Trophoblast cell (in vitro differentiated cells and primary cell): ENCODE measurements at regions not wholly inside any gene's neighbourhood (a gene's known extent, or its start where the extent isn't known, plus 50 kb on each side); places are given as distances from the start of the nearest gene placed in this dataset.

Experiments
- DNase-seq, 2 donors: peaks; one replicate each; pipeline ENCODE4 v3.0.0-alpha.2; 2016
- H2AFZ ChIP-seq: 2 replicates; pipeline ENCODE4 v1.6.1; 2013; ENCODE audit warnings: low read length, moderate library complexity, mild to moderate bottlenecking; ENCODE audit not compliant: insufficient read depth, poor library complexity
- H2AK5ac ChIP-seq: 2 replicates; pipeline ENCODE4 v1.6.1; 2013; ENCODE audit warnings: mild to moderate bottlenecking, low read length
- H2BK120ac ChIP-seq: 2 replicates; pipeline ENCODE4 v1.6.1; 2013; ENCODE audit warnings: low read length, mild to moderate bottlenecking, moderate library complexity; ENCODE audit not compliant: insufficient read depth, poor library complexity
- H2BK12ac ChIP-seq: 2 replicates; pipeline ENCODE4 v1.6.1; 2013; ENCODE audit warnings: mild to moderate bottlenecking, low read length, moderate library complexity
- H2BK5ac ChIP-seq: 2 replicates; pipeline ENCODE4 v1.6.1; 2013; ENCODE audit warnings: low read length, low read depth, moderate library complexity, mild to moderate bottlenecking; ENCODE audit not compliant: poor library complexity
- H3K14ac ChIP-seq: 2 replicates; pipeline ENCODE4 v1.6.1; 2013; ENCODE audit warnings: mild to moderate bottlenecking, low read length
- H3K18ac ChIP-seq: 2 replicates; pipeline ENCODE4 v1.6.1; 2013; ENCODE audit warnings: mild to moderate bottlenecking, low read length
- H3K23ac ChIP-seq: 2 replicates; pipeline ENCODE4 v1.6.1; 2013; ENCODE audit warnings: low read length
- H3K27ac ChIP-seq: 2 replicates; pipeline ENCODE4 v1.5.1; 2013; ENCODE audit warnings: low read depth, mild to moderate bottlenecking, inconsistent platforms, low read length, moderate library complexity
- H3K27me3 ChIP-seq: 2 replicates; pipeline ENCODE4 v1.6.1; 2013; ENCODE audit warnings: inconsistent platforms, mild to moderate bottlenecking, low read length, moderate library complexity; ENCODE audit not compliant: insufficient read depth
- H3K36me3 ChIP-seq, 2 experiments: 1 replicate in 1 of 2; 2 replicates in 1 of 2; pipeline ENCODE4 v1.6.1; 2013; ENCODE audit warnings: low read length in 2 of 2, mild to moderate bottlenecking in 2 of 2, moderate library complexity in 1 of 2; ENCODE audit not compliant: insufficient read depth in 2 of 2, control insufficient read depth in 1 of 2
- H3K4ac ChIP-seq: 2 replicates; pipeline ENCODE4 v1.6.1; 2013; ENCODE audit warnings: low read depth, mild to moderate bottlenecking, low read length, moderate library complexity
- H3K4me1 ChIP-seq, 2 experiments: 1 replicate in 1 of 2; 2 replicates in 1 of 2; pipeline ENCODE4 v1.6.1; 2013; ENCODE audit warnings: low read length in 2 of 2, mild to moderate bottlenecking in 2 of 2, moderate library complexity in 1 of 2; ENCODE audit not compliant: insufficient read depth in 2 of 2, control insufficient read depth in 1 of 2
- H3K4me2 ChIP-seq: 2 replicates; pipeline ENCODE4 v1.6.1; 2013; ENCODE audit warnings: inconsistent platforms, mild to moderate bottlenecking, low read length, moderate library complexity
- H3K4me3 ChIP-seq: 2 replicates; pipeline ENCODE4 v1.5.1; 2013; ENCODE audit warnings: mild to moderate bottlenecking, low read depth, low read length, inconsistent platforms
- H3K79me1 ChIP-seq: one replicate; pipeline ENCODE4 v1.6.1; 2013; ENCODE audit warnings: low read length
- H3K79me2 ChIP-seq: 2 replicates; pipeline ENCODE4 v1.6.1; 2013; ENCODE audit warnings: low read length, mild to moderate bottlenecking; ENCODE audit not compliant: control insufficient read depth, insufficient read depth, poor library complexity
- H3K9ac ChIP-seq: 2 replicates; pipeline ENCODE4 v1.6.1; 2013; ENCODE audit warnings: mild to moderate bottlenecking, low read length
- H3K9me3 ChIP-seq: 2 replicates; pipeline ENCODE4 v1.6.1; 2013; ENCODE audit warnings: low read depth, mild to moderate bottlenecking, control low read depth, inconsistent platforms, low read length; ENCODE audit not compliant: insufficient read depth
- H4K12ac ChIP-seq: 2 replicates; pipeline ENCODE4 v1.6.1; 2013; ENCODE audit warnings: low read depth, mild to moderate bottlenecking, low read length, moderate library complexity
- H4K8ac ChIP-seq: 2 replicates; pipeline ENCODE4 v1.6.1; 2013; ENCODE audit warnings: low read depth, mild to moderate bottlenecking, low read length, moderate library complexity
- H4K91ac ChIP-seq: one replicate; pipeline ENCODE4 v1.6.1; 2013; ENCODE audit warnings: low read depth, mild to moderate bottlenecking, low read length, moderate library complexity
- WGBS: extraction: QIAGEN DNeasy Blood & Tissue Kit; methylation state at CpG from one replicate; pipeline ENCODE4 v1.1.7; 2013; ENCODE audit warnings: missing lambda C conversion rate; ENCODE audit not compliant: insufficient read length, insufficient coverage; ENCODE audit errors: extremely low coverage; 5-methylcytosine and 5-hydroxymethylcytosine counted together

DNA sequence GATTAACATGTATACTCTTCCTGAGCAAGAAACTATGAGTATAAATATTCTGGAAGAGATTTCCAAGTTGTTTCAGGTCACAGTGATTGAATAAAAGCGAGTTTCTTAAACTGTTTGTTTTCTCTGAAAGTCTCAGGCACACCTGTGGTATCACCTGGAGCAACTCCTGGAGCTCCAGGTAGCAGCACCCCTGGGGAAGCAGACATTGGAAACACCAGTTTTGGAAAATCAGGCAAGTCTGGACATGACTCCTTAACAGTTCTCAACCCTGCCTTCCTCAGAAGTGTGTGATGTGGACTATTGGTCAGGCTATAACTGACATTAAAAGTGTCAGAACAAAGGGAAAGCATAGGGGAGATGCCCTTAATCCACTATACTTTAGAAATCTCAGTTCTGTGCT is 217.6 kb upstream of the CNTN1 start:
- Histone ChIP-seq H2BK5ac (peak overlapping the region; percentile 79), H3K4ac (peak overlapping the region; percentile 85), H3K14ac (no peak overlapping the region), H4K8ac (no peak overlapping the region), H3K18ac (no peak overlapping the region), H3K79me1 (peaks cover 2% of the 10 kb centered on the region), H3K27ac (no peak overlapping the region), H3K27me3 (no peaks in the 10 kb centered on the region), H3K4me2 (no peak overlapping the region), H2BK12ac (no peak overlapping the region), H3K4me3 (no peak overlapping the region), H3K9me3 (peaks cover 1% of the 10 kb centered on the region), H2AFZ (no peak overlapping the region), H2BK120ac (peak overlapping the region; percentile 85), H3K9ac (no peak overlapping the region), H2AK5ac (no peak overlapping the region), H3K79me2 (no peaks in the 10 kb centered on the region), H4K12ac (peak overlapping the region; percentile 50), H3K4me1 (peaks cover 0 to 3% of the 10 kb centered on the region in 2 experiments), H3K23ac (no peak overlapping the region), H4K91ac (peak overlapping the region; percentile 86), H3K36me3 (no peaks in the 10 kb centered on the region)
- no peak for DNase-seq
- WGBS, result no CpG with 5 or more reads among the region's 1 CpG

DNA sequence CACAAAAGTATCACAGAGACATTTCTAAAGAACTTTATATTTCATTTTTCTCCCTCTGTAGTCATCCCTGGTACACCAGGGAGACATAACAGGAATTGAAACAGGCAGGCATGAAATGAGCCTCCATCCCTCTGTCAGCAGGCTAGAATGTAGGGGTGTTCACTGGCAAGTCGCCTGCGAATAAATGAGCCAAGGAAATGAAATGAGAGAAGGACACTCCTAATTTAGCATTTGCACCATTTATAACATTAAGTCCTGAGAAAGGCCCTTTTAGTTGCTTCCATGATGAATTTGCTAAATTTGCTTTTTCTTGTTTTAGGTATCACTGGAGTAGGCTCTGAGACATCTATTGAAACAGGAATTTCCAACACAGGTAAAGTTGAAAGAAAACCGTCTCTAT is 192.4 kb upstream of the CNTN1 start:
- H2BK12ac ChIP-seq, result no peak overlapping the region
- no peak overlapping the region for H2AFZ ChIP-seq
- no peak overlapping the region for H2BK5ac ChIP-seq
- H2BK120ac ChIP-seq, result no peak overlapping the region
- no peak overlapping the region for H4K8ac ChIP-seq
- H3K36me3 ChIP-seq, result no peaks in the 10 kb centered on the region
- H3K4me1 ChIP-seq, result no peaks in the 10 kb centered on the region
- H3K27ac ChIP-seq, result no peak overlapping the region
- H3K27me3 ChIP-seq, result no peaks in the 10 kb centered on the region
- H3K9ac ChIP-seq, result no peak overlapping the region
- DNase-seq, result no peak
- H3K4me2 ChIP-seq, result no peak overlapping the region
- H4K91ac ChIP-seq, result no peak overlapping the region
- H3K23ac ChIP-seq, result no peak overlapping the region
- H3K4ac ChIP-seq, result no peak overlapping the region
- no peaks in the 10 kb centered on the region for H3K79me1 ChIP-seq
- no peak overlapping the region for H2AK5ac ChIP-seq
- no peak overlapping the region for H3K14ac ChIP-seq
- no peak overlapping the region for H4K12ac ChIP-seq
- no peaks in the 10 kb centered on the region for H3K79me2 ChIP-seq
- H3K9me3 ChIP-seq, result no peaks in the 10 kb centered on the region
- WGBS, result no CpG with 5 or more reads among the region's 3 CpGs
- no peak overlapping the region for H3K18ac ChIP-seq
- no peak overlapping the region for H3K4me3 ChIP-seq

DNA sequence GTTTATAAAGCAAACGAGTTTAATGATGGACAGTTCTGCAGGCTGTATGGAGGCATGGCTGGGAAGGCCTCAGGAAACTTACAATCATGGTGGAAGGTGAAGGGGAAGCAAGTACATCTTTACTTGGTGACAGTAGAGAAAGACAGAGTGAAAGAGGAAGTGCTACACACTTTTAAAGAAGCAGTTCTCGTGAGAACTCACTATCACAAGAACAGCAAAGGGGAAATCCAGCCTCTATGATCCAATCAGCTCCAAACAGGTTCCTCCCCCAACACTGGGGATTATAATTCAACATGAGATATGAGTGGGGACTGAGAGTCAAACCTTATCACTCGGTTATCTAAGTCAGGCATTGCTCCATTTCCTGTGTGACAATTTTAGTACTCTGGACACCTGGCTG is 189.9 kb upstream of the CNTN1 start:
- H3K79me2 ChIP-seq, result no peaks in the 10 kb centered on the region
- H3K14ac ChIP-seq, result no peak overlapping the region
- no peaks in the 10 kb centered on the region for H3K36me3 ChIP-seq
- H3K4me3 ChIP-seq, result no peak overlapping the region
- WGBS, result no CpG with 5 or more reads among the region's 3 CpGs
- no peak overlapping the region for H2AFZ ChIP-seq
- H2BK120ac ChIP-seq, result no peak overlapping the region
- no peaks in the 10 kb centered on the region for H3K9me3 ChIP-seq
- no peaks in the 10 kb centered on the region for H3K4me1 ChIP-seq
- H3K4me2 ChIP-seq, result no peak overlapping the region
- H2AK5ac ChIP-seq, result no peak overlapping the region
- no peaks in the 10 kb centered on the region for H3K79me1 ChIP-seq
- H4K8ac ChIP-seq, result no peak overlapping the region
- H3K27me3 ChIP-seq, result no peaks in the 10 kb centered on the region
- no peak for DNase-seq
- H2BK12ac ChIP-seq, result no peak overlapping the region
- H2BK5ac ChIP-seq, result no peak overlapping the region
- H4K91ac ChIP-seq, result no peak overlapping the region
- no peak overlapping the region for H3K9ac ChIP-seq
- H3K4ac ChIP-seq, result no peak overlapping the region
- no peak overlapping the region for H3K18ac ChIP-seq
- H3K23ac ChIP-seq, result no peak overlapping the region
- H4K12ac ChIP-seq, result no peak overlapping the region
- no peak overlapping the region for H3K27ac ChIP-seq

GRCh38 chr12:40505327-40505726 is 186.9 kb upstream of the CNTN1 start:
- Histone ChIP-seq H3K36me3 (no peaks in the 10 kb centered on the region), H2BK5ac (no peak overlapping the region)

More at GRCh38 chr12:40505327-40505726, 186.9 kb upstream of the CNTN1 start:
- Histone ChIP-seq H2AFZ (no peak overlapping the region), H4K12ac (no peak overlapping the region), H3K27ac (no peak overlapping the region), H3K18ac (no peak overlapping the region), H4K8ac (no peak overlapping the region), H3K4ac (no peak overlapping the region), H3K9me3 (no peaks in the 10 kb centered on the region), H3K79me2 (no peaks in the 10 kb centered on the region), H2AK5ac (no peak overlapping the region), H3K4me2 (no peak overlapping the region), H4K91ac (no peak overlapping the region), H3K4me3 (no peak overlapping the region), H2BK12ac (no peak overlapping the region), H3K9ac (no peak overlapping the region), H3K23ac (no peak overlapping the region), H2BK120ac (no peak overlapping the region), H3K79me1 (no peaks in the 10 kb centered on the region), H3K27me3 (no peaks in the 10 kb centered on the region), H3K14ac (no peak overlapping the region), H3K4me1 (no peaks in the 10 kb centered on the region)
- DNase-seq, result no peak
- no CpG with 5 or more reads among the region's 1 CpG for WGBS
